Hepatocyte (in vitro differentiated cells): ENCODE measurements at regions not wholly inside any gene's neighbourhood (a gene's known extent, or its start where the extent isn't known, plus 50 kb on each side); places are given as distances from the start of the nearest gene placed in this dataset.

ENCODE experiments used
- EZH2 ChIP-seq: fragments of 200-600 bp; sonication (generic); IDR thresholded peaks from 2 replicates; pipeline ENCODE4 v1.6.1; 2016; ENCODE audit warnings: antibody characterized with exemption, mild to moderate bottlenecking, borderline replicate concordance
- EZH2phosphoT487 ChIP-seq: fragments of 200-600 bp; sonication (generic); IDR thresholded peaks from one replicate; pipeline ENCODE4 v1.6.1; 2018; ENCODE audit warnings: antibody characterized with exemption, mild to moderate bottlenecking, low read depth, moderate library complexity; ENCODE audit not compliant: unreplicated experiment, severe bottlenecking
- TF ChIP-seq, protein P1 (sequence below): fragments of 200-600 bp; sonication (generic); IDR thresholded peaks from 2 replicates; pipeline ENCODE4 v1.5.1; 2016; ENCODE audit warnings: antibody characterized with exemption, mild to moderate bottlenecking; ENCODE audit not compliant: poor library complexity

DNA sequence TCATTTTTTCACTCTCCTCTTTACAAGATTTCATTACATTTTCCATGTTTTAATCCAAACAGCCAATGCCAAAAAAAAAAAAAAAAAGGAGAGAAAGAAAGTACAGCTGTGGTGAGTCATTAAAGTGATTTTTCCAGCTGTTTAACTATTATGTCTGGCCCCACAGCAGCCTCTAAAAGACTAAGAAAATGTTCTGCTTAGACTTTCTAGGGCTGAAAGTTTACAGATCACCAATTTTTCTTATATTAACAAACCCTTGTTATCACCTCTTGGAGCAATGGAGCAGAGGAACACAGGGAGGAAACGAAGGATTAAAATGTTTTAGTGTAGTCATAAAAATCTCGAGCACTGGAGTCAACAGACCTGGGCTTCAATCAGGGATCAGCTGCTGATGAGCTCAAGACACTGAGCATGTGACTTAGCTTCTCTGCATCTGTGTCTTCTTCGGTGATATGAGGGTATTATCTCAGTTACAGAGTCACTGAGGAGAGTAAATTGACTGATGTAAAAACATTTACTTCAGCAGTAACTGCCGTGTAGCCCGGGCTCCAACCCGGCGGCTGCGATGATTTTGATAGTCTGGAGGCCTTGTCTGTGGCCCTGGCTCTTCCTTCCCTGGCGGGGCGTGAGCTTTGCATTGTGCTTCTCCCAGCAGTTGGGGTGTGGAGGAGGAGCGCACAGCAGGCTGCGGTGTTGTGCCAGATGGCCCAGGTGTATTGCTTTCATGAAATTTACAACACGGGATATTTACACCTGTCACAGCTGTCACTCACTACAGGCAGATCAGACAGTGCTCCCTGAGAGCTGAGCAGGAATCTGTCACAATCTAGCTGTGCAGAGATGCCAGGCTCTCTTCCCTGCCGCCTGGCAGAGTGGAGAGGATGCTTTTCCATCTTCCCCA lies 298.3 kb upstream of the FZD8 start:
- TF ChIP-seq, protein P1, sequence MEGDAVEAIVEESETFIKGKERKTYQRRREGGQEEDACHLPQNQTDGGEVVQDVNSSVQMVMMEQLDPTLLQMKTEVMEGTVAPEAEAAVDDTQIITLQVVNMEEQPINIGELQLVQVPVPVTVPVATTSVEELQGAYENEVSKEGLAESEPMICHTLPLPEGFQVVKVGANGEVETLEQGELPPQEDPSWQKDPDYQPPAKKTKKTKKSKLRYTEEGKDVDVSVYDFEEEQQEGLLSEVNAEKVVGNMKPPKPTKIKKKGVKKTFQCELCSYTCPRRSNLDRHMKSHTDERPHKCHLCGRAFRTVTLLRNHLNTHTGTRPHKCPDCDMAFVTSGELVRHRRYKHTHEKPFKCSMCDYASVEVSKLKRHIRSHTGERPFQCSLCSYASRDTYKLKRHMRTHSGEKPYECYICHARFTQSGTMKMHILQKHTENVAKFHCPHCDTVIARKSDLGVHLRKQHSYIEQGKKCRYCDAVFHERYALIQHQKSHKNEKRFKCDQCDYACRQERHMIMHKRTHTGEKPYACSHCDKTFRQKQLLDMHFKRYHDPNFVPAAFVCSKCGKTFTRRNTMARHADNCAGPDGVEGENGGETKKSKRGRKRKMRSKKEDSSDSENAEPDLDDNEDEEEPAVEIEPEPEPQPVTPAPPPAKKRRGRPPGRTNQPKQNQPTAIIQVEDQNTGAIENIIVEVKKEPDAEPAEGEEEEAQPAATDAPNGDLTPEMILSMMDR = no peak
- TF ChIP-seq EZH2 (no peak), EZH2phosphoT487 (no peak)
